ENCODE measurements at regions not wholly inside any gene's neighbourhood (a gene's known extent, or its start where the extent isn't known, plus 50 kb on each side); places are given as distances from the start of the nearest gene placed in this dataset.

GRCh38 chr16:49910541-49911071 lies 54.7 kb upstream of the ZNF423 start:
- no peak for DNase-seq

DNA sequence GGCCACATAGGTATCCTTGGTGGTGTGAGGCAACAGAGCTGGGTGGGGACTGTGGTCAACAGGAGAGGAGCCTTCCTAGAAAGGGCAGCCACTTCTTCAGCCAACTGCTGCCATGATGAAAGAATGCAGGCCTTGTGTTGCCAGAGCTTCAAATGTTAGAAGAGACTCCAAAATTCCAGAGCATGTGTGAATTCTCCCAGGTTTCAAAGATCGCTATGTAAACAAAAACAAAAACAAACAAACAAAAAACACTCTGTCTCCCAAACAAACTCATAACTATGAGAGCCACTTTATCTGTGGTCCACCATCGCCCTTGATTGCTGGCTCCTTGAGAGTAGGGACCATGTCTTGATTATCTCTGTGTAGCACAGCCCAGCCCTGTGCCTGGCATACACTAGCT lies 55.5 kb upstream of the ZNF423 start:
- no peak for DNase-seq

GRCh38 chr16:49912721-49913120 lies 56.8 kb upstream of the ZNF423 start:
- no peak for DNase-seq

DNA sequence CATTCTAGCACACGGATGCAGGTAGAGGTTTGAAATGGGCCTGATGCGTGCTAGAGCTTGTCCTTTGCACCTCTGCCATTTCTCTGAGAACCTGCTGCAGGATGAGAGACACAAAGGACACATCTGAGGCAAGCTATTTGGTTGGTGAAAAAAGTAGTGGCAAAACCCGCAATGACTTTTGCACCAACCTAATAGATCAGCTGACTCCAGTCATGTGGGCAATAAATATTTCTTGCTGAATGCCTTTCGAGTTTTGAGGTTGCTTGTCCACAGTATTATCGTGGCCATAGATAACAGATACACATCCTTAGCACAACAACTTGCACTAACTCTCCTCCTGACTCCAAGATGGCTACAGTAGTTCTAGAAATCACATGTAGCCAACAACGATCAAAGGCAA lies 57.8 kb upstream of the ZNF423 start:
- no peak for DNase-seq

DNA sequence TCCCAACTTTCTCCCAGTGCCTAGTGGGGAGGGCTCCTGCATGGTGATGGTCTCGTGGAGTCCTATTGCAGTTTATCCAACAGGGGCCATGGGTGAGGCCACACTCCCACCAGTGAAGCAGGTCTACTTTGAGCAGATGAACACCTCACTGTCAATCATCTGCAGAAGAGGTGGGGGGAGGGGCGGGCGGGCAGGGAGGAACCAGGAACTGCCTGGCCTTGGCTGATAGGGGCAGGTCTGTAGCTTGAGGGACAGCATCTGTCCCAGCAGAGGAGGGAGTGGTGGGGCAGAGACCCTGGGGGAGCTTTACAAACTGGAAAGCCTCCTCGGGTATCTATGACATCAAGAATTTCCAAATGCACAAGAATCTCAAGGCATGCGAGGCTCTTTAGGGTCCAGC lies 58.7 kb upstream of the ZNF423 start:
- no peak for DNase-seq

DNA sequence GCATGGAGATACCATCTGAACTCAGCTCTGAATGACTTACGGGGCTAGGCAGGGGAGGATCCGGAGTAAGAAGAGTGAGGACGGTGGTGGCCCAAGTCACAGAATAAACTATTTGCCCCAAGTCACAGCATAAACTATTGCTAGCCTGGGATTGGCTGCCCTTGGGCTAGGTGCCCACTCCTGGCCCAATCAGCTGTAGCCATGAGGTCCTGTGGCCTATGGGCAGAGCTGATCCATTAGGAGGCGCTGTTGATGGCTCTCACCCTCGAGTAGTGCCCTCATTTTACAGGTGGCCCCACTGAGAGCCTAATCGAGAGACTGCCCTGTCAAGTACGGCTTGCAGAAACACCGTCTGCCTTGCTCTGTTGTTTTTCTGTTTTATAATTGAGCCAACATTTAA lies 62.3 kb upstream of the ZNF423 start:
- DNase-seq, result no peak

GRCh38 chr16:49919327-49919726 lies 63.4 kb upstream of the ZNF423 start:
- DNase-seq, result no peak

- DNase-seq, result no peak
These were observed 64.5 kb upstream of the ZNF423 start for GRCh38 chr16:49920397-49920796.

GRCh38 chr16:49921106-49921505 lies 65.2 kb upstream of the ZNF423 start:
- DNase-seq, result no peak

- peak; percentile 46 for DNase-seq
These were observed 66.0 kb upstream of the ZNF423 start for GRCh38 chr16:49921791-49922456.

DNA sequence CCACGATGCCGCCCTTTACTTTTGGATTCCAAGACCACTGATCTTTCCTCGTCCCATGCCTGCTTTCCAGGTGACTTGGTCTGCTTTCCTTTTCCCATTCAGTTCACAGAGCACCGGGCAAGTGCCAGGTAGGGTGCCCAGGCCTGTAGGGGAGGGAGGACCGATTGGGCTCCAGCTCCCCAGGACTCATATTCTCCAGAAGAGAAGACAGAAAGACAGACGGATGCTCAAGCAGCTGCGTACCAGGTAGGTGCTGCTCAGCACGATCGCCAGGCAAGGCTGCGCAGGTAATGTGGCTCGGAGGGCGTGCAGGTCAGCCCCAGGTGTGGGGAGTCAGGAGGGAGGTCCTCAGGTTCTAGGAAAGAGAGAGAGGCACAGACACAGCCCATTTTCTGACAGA lies 67.5 kb upstream of the ZNF423 start:
- DNase-seq, result no peak

- DNase-seq, result no peak
These were observed 68.2 kb upstream of the ZNF423 start for GRCh38 chr16:49924078-49924477.

DNA sequence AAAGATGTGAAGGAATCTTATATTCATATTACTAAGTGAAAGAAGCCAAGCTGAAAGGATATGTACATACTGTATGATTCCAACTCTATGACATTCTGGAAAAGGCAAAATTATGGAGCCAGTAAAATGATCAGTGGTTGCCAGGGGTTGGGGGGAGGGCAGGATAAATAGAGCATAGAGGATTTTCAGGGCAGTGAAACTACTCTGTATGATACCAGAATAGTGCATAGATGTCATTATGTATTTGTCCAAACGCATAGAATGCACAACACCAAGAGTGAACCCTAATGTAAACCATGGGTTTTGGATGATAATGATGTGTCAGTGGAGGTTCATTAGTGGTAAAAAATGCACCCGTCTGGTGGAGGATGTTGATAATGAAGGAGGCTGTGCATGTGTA lies 71.0 kb upstream of the ZNF423 start:
- no peak for DNase-seq

DNA sequence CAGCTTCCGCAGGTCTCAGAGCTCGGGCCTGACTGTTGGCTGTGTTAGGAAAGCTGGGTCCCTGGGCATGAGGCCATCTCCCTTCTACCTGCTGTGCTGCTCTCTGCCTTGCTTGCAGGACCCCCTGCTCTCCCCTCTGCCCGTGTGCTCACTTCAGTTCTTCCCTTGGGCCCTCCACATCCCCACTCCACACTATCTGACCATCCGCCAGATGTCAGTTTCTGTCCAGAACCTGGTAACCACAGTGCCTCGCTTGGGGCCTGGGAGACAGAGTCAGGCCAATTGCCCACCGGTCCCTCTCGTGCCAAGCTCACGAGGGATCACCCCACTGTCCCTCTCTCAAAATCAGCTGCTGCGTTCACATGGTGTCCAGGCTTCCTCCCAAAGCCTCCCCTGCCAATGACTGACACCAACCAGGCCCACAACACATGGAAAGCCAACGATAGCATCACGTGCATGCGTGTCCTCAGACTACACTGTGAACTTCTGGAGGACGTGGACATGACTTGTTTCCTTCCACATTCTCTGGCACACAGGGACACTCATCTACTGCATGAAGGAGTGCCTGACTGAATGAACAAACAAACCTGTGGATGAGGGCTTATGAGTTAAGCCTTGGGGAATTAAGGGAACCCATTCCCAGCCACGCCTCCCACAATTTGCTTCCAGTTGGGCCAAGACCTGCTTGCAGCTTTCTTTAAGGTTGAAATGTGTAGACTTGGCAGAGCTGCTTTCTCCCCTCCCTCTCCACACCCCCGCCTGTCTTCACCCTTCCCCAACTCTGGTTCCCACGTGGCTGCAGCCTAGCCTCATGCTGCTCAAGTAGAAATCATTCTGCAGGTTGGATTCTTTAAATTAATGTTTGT lies 72.5 kb upstream of the ZNF423 start:
- no peak for DNase-seq

DNA sequence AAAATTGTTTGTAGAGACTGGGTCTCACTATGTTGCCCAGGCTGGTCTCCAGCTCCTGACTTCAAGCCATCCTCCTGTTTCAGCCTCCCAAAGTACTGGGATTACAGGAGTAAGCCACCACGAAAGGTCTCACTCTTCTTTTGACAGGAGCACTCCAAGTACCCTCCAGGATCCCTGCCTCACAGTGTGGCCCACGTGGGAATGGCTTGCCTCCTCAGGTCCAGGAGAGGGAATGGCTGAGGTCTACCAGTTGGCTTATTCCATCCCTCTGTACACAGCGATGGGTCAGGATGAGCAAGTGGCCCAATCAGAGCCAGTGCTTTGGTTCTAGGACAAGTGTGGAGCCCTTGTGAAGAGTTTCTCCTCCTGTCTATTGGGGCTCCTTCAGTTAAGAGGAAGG lies 73.7 kb upstream of the ZNF423 start:
- DNase-seq, result no peak

DNA sequence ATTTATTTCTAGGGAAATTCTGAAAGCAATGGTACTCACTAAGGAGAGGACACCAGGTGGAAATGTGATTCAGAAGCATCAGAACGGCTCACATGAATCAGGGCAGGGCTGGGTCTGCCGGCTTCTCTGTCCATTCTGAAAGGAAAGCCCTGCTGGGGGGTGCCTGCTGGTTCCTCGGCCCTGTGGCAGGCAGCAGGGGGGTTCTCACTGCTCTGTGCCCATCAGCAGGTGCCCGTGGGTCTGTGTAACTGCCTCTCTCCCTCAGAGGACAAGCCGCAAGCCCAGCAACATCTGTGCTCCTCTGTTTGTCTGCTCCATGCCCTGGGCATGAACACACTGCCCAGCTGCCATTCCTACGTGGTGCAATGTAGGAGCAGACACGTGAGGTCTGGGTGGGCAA lies 74.9 kb upstream of the ZNF423 start:
- DNase-seq, result no peak

DNA sequence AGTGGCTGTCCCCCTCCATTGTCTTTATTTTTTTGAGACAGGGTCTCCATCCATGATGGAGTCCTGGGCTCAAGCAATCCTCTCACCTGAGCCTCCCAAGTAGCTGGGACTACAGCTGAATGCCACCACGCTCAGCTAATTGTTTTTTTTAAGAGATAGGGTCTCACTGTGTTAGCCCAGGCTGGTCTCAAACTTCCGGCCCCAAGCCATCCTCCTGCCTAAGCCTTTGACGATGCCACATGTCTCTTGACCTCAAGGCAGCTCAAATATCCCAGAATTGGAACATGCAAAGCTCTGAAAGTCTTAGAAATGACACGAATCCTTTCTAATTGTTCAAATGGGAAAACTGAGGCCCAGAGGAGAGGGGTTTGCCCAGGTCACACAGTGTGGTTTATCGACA lies 75.4 kb upstream of the ZNF423 start:
- no peak for DNase-seq

DNA sequence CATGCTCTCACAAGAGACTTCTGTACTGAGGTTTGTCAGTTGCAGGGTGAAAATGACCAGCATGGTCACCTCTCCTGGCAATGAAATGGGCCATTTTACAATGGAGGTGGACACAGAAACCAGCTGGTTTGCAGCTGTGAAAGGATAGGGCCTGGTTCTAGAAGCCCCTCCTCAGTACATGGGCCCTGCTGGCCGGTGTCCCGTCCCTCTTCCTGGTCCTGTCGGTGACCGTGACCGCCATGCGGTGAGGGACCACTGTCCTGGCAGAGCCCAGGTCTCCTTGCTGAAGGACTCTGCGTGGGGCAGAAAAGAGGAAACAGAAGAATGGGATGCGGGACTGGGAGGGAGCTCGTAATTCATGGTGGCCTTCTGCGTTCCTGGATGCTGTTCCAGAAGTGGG lies 76.0 kb upstream of the ZNF423 start:
- DNase-seq, result no peak

DNA sequence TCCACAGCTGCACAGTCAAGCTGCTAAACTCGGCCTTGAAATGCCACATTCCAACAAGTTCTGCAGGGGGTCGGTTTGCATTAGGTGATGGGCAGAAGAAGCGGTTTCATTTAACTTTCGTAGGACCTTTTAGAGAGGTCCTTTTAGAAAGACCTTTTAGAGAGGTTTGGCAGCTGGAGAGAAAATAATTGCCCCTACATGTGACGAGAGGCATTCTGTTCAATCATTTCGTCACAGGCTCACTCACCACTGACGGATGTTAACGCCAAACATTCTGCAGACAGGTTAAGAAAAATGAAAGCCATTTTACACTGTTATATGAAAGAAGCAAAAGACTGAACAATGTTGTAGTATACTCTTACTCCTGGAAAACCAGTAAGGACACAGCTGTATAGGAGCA lies 76.5 kb upstream of the ZNF423 start:
- DNase-seq, result no peak

DNA sequence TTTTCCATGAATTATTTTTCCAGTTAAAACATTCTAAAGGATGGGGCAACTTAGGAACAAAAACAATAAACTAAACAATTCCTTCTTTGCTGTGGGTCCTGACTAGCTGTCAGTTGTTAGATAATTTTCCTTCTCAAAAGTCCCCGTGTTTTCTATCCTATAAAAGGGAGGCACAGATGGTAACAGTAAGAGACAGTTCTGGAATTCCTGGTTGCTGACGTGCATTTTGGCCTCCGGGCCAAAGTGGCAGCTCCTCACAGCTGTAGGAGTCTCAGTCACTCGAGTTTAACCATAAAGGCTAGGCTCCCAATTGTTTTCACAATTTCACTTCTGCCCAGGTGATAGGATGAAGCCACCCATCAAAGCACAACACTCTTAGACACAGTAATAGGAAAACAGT lies 77.0 kb upstream of the ZNF423 start:
- peak; percentile 12 for DNase-seq

- no peak for DNase-seq
These were observed 80.9 kb upstream of the ZNF423 start for GRCh38 chr16:49936791-49937190.

- DNase-seq, result no peak
These were observed 82.0 kb upstream of the ZNF423 start for GRCh38 chr16:49937886-49938285.

DNA sequence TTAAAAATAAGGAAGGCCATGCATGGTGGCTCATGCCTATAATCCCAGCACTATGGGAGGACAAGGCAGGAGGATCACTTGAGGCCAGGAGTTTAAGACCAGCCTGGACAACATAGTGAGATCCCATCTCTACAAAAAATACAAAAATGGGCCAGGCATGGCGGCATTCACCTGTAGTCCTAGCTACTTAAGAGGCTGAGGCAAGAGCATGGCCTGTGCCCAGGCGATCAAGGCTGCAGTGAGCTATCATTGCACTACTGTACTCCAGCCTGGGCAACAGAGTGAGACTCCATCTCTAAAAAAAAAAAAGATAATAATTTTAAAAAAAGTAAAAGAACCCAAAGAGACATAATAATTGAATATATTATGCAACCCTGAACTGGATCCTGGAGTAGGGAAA lies 83.6 kb upstream of the ZNF423 start:
- no peak for DNase-seq

- no peak for DNase-seq
These were observed 84.4 kb upstream of the CNEP1R1 start for GRCh38 chr16:49940464-49941224.
